IMR-90 (cell line): ENCODE measurements at regions not wholly inside any gene's neighbourhood (a gene's known extent, or its start where the extent isn't known, plus 50 kb on each side); places are given as distances from the start of the nearest gene placed in this dataset.

ENCODE experiments used
- ATAC-seq: fragments of 200-7000 bp; cut with Tn5 transposase; 2 replicates; pipeline ENCODE4 v1.9.1; 2020; ENCODE audit warnings: low read depth, mild to moderate bottlenecking, moderate library complexity
- BruUV-seq: library from RNA; stranded (reverse); fragments of 400-500 nt; replicated peaks from 2 replicates; lab custom pipeline; 2021; lab: Mats Ljungman, UMichigan
- CTCF ChIA-PET: fragments of 300-600 bp; formaldehyde crosslinking; extraction: SDS; loops from one replicate; lab custom pipeline; 2021; ENCODE audit warnings: antibody characterized with exemption; lab: Yijun Ruan, JAX
- POLR2A ChIA-PET: fragments of 300-600 bp; sonication (Branson Sonifier 250); formaldehyde crosslinking; loops from one replicate; lab custom pipeline; 2022; ENCODE audit warnings: antibody characterized with exemption; ENCODE audit not compliant: unreplicated experiment; lab: Charles Lee
- DNase-seq: peaks from one replicate; pipeline ENCODE4 v3.0.0; 2013
- H2AFZ ChIP-seq: replicated peaks from 2 replicates; pipeline ENCODE3; 2013; ENCODE audit warnings: low read length, mild to moderate bottlenecking; ENCODE audit not compliant: poor library complexity
- H2AK5ac ChIP-seq: 2 replicates; pipeline ENCODE4 v1.6.1; 2013; ENCODE audit warnings: low read depth, low read length, inconsistent platforms
- H2AK9ac ChIP-seq: replicated peaks from 2 replicates; pipeline ENCODE3; 2013; ENCODE audit warnings: mild to moderate bottlenecking, low read depth, low read length, moderate library complexity; ENCODE audit not compliant: poor library complexity
- H2BK120ac ChIP-seq: 2 replicates; pipeline ENCODE4 v1.6.1; 2013; ENCODE audit warnings: low read depth, low read length, inconsistent platforms
- H2BK15ac ChIP-seq: 3 replicates; pipeline ENCODE4 v1.6.1; 2013; ENCODE audit warnings: low read depth, low read length, inconsistent platforms
- H2BK20ac ChIP-seq: 2 replicates; pipeline ENCODE4 v1.6.1; 2013; ENCODE audit warnings: low read depth, mild to moderate bottlenecking, inconsistent platforms, low read length, moderate library complexity
- H2BK5ac ChIP-seq: 2 replicates; pipeline ENCODE4 v1.6.1; 2013; ENCODE audit warnings: mild to moderate bottlenecking, low read depth, low read length, inconsistent platforms; ENCODE audit not compliant: poor library complexity, severe bottlenecking
- H3K14ac ChIP-seq: replicated peaks from 2 replicates; pipeline ENCODE4 v1.6.1; 2013; ENCODE audit warnings: low read depth, low read length, inconsistent platforms
- H3K18ac ChIP-seq: 2 replicates; pipeline ENCODE4 v1.6.1; 2013; ENCODE audit warnings: low read depth, low read length, control low read depth
- H3K23ac ChIP-seq: 2 replicates; pipeline ENCODE4 v1.6.1; 2013; ENCODE audit warnings: low read depth, low read length, inconsistent platforms
- H3K27ac ChIP-seq: 2 replicates; pipeline ENCODE4 v1.5.1; 2013; ENCODE audit warnings: mild to moderate bottlenecking, control low read depth, low read length; ENCODE audit not compliant: insufficient read depth
- H3K27me3 ChIP-seq: 2 replicates; pipeline ENCODE4 v1.6.1; 2013; ENCODE audit warnings: low read length; ENCODE audit not compliant: control insufficient read depth, insufficient read depth
- H3K36me3 ChIP-seq: 2 replicates; pipeline ENCODE4 v1.6.1; 2013; ENCODE audit warnings: low read length, mixed read lengths; ENCODE audit not compliant: control insufficient read depth, insufficient read depth
- H3K4ac ChIP-seq: 2 replicates; pipeline ENCODE4 v1.6.1; 2013; ENCODE audit warnings: low read depth, low read length, inconsistent platforms
- H3K4me1 ChIP-seq: 2 replicates; pipeline ENCODE4 v1.6.1; 2013; ENCODE audit warnings: low read length, mixed read lengths; ENCODE audit not compliant: control insufficient read depth, insufficient read depth
- H3K4me2 ChIP-seq: 2 replicates; pipeline ENCODE4 v1.6.1; 2013; ENCODE audit warnings: low read depth, mild to moderate bottlenecking, control low read depth, low read length, moderate library complexity
- H3K4me3 ChIP-seq: 2 replicates; pipeline ENCODE4 v1.5.1; 2013; ENCODE audit warnings: low read depth, mild to moderate bottlenecking, control low read depth, low read length, moderate library complexity; ENCODE audit not compliant: insufficient read depth
- H3K56ac ChIP-seq: 2 replicates; pipeline ENCODE4 v1.6.1; 2013; ENCODE audit warnings: low read length, inconsistent platforms; ENCODE audit not compliant: insufficient read depth; ENCODE audit errors: extremely low read depth
- H3K79me1 ChIP-seq, 2 experiments: 2 replicates each; pipeline ENCODE4 v1.6.1; 2013; ENCODE audit warnings: low read length in 2 of 2, inconsistent platforms in 1 of 2, low read depth in 1 of 2
- H3K9ac ChIP-seq: 2 replicates; pipeline ENCODE4 v1.6.1; 2013; ENCODE audit warnings: low read depth, low read length, control low read depth
- H3K9me1 ChIP-seq: 2 replicates; pipeline ENCODE4 v1.6.1; 2013; ENCODE audit warnings: low read length, inconsistent platforms; ENCODE audit not compliant: insufficient read depth
- H3K9me3 ChIP-seq: 2 replicates; pipeline ENCODE4 v1.6.1; 2013; ENCODE audit warnings: low read length; ENCODE audit not compliant: control insufficient read depth, insufficient read depth
- H4K20me1 ChIP-seq: 2 replicates; pipeline ENCODE4 v1.6.1; 2013; ENCODE audit warnings: low read length, inconsistent platforms; ENCODE audit not compliant: insufficient read depth
- H4K5ac ChIP-seq: 2 replicates; pipeline ENCODE4 v1.6.1; 2013; ENCODE audit warnings: mild to moderate bottlenecking, low read depth, low read length, control low read depth
- H4K8ac ChIP-seq, 2 experiments: 2 replicates each; pipeline ENCODE4 v1.6.1; 2013; ENCODE audit warnings: low read depth in 2 of 2, low read length in 2 of 2, control low read depth in 1 of 2, inconsistent platforms in 1 of 2
- H4K91ac ChIP-seq: 2 replicates; pipeline ENCODE4 v1.6.1; 2013; ENCODE audit warnings: low read depth, low read length, inconsistent platforms; ENCODE audit not compliant: insufficient read depth
- NFE2L2 ChIP-seq: fragments of 150-350 bp; IDR thresholded peaks from 2 replicates; pipeline ENCODE4 v1.6.1; 2016; ENCODE audit warnings: low read depth, mild to moderate bottlenecking, low read length
- SMC3 ChIP-seq: fragments of 150-350 bp; IDR thresholded peaks from 2 replicates; pipeline ENCODE4 v1.6.1; 2016; ENCODE audit warnings: low read depth, mild to moderate bottlenecking, antibody characterized with exemption, low read length, moderate library complexity
- WGBS, 2 experiments: methylation state at CpG; one replicate each; pipeline versions ENCODE4 v1.1.5 to v1.1.7; 2013; ENCODE audit warnings: missing lambda C conversion rate in 2 of 2; ENCODE audit not compliant: insufficient read length in 1 of 2; ENCODE audit errors: extremely low coverage in 2 of 2; 5-methylcytosine and 5-hydroxymethylcytosine counted together
- dilution Hi-C: fragments of 300-500 bp; cut with HindIII; formaldehyde crosslinking; loops from one replicate; pipeline ENCODE4 v1.14.3; 2018; ENCODE audit warnings: low sequenced_read_pairs; ENCODE audit not compliant: unreplicated experiment
- in situ Hi-C: fragments of 300-500 bp; cut with MboI; formaldehyde crosslinking; loops from 3 replicates; pipeline ENCODE4 v1.14.3; 2019; ENCODE audit warnings: low sequenced_read_pairs, inconsistent platforms, mixed read lengths
- intact Hi-C: fragments of 100-400 bp; cut with micrococcal nuclease; formaldehyde crosslinking; loops from 2 replicates; pipeline ENCODE4 v1.10.0; 2022

DNA sequence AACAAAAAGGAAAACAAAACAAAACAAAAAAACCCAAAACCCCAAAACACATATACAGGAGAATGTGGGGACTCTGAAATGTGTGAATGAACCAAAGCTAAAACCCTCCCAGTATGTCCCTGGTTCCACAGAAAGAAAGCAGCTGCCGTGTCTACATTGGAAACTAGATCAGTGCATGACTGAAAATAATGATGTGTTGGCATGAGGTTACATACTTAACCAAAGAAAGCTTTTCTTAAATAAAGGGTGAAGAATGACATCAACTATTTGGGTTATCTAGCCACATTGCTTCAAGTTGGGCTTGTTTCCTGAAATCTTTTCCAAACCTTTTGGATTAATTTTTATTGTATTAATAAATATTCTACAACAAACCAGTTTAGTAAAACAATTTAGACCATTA is 91.9 kb upstream of the FN1 start:
- no peak overlapping the region for H3K4me2 ChIP-seq
- H3K9me3 ChIP-seq: peaks cover 2% of the 10 kb centered on the region; the same call in 1 of the 2 replicates
- peak overlapping the region; percentile 85 for H3K56ac ChIP-seq
- POLR2A ChIA-PET: interaction anchor here (0.5 to 1.0 kb wide), 2 partner anchors 97 to 166 kb away, joined by 3 to 6 read pairs; no protein-coding TSS in a partner anchor
- H3K23ac ChIP-seq: peak overlapping the region; percentile 74; the same call in 1 of the 2 replicates
- H3K79me1 ChIP-seq: peaks cover 0 to 3% of the 10 kb centered on the region in 2 experiments; a peak in 1 of 4 replicates
- peak overlapping the region; percentile 99; the same call in 2 of the 3 replicates for H2BK15ac ChIP-seq
- no peak overlapping the region for H3K4me3 ChIP-seq
- H3K36me3 ChIP-seq: no peaks in the 10 kb centered on the region
- in situ Hi-C loops: no loop called here
- ATAC-seq: peak; percentile 57
- peak overlapping the region; percentile 97 for H2BK20ac ChIP-seq
- peak overlapping the region; percentile 94 for H3K4ac ChIP-seq
- CTCF ChIA-PET: no interaction called here
- peak overlapping the region; percentile 29 for H2AK5ac ChIP-seq
- H3K18ac ChIP-seq: peak overlapping the region; percentile 99
- H3K9ac ChIP-seq: peak overlapping the region; percentile 48
- peak overlapping the region; percentile 99 for H2BK5ac ChIP-seq
- H3K9me1 ChIP-seq: peaks cover 6% of the 10 kb centered on the region
- DNase-seq: peak; percentile 87
- dilution Hi-C loops: no loop called here
- whole genome bisulfite sequencing, 2 experiments: no CpG with 5 or more reads among the region's 1 CpG
- H4K20me1 ChIP-seq: no peaks in the 10 kb centered on the region
- peak overlapping the region; percentile 84 for H3K14ac ChIP-seq
- no peak overlapping the region for H2AK9ac ChIP-seq
- H2BK120ac ChIP-seq: peak overlapping the region; percentile 97
- H4K8ac ChIP-seq: peak overlapping the region; percentile 59 to 93; a peak in 3 of 4 replicates
- H4K91ac ChIP-seq: peak overlapping the region; percentile 90
- BruUV-seq: no TSS peak
- H3K27ac ChIP-seq: peak overlapping the region; percentile 94
- H3K27me3 ChIP-seq: no peaks in the 10 kb centered on the region
- H2AFZ ChIP-seq: no peak overlapping the region
- TF ChIP-seq SMC3: no peak
- peak; percentile 18; the same call in 1 of the 2 replicates for TF ChIP-seq NFE2L2
- H3K4me1 ChIP-seq: peaks cover 17% of the 10 kb centered on the region
- intact Hi-C loops: loop anchor here (1.0 to 5.0 kb wide), 5 partner anchors 67 to 391 kb away; partner anchors contain the start of gene FN1
- H4K5ac ChIP-seq: peak overlapping the region; percentile 90
